ENCODE measurements at regions not wholly inside any gene's neighbourhood (a gene's known extent, or its start where the extent isn't known, plus 50 kb on each side); places are given as distances from the start of the nearest gene placed in this dataset.

DNA sequence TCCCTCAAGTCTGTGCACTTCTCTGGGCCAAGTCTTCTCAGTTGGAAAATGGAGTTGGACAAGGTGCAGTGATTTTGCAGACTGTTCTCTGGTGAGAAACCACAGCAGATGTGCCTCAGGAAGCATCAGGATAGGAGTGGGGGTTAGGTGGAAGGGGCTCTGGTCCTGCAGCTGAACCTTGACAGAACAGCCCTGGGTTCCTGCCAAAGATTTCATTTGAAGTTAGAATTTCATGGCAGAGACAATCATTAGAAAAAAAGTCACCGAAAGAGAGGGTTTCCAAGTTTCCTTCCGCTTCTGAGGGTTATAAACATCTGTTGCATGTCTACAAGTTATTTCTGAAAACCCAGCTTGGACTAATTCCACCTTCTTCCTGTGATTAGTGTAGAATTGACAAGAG, 80.4 kb upstream of the IRX3 start:
- no peak overlapping the region for H3K4me3 ChIP-seq (ENCODE audit: low read depth, low read length)
- DNase-seq (ENCODE audit: low read depth), result no peak

DNA sequence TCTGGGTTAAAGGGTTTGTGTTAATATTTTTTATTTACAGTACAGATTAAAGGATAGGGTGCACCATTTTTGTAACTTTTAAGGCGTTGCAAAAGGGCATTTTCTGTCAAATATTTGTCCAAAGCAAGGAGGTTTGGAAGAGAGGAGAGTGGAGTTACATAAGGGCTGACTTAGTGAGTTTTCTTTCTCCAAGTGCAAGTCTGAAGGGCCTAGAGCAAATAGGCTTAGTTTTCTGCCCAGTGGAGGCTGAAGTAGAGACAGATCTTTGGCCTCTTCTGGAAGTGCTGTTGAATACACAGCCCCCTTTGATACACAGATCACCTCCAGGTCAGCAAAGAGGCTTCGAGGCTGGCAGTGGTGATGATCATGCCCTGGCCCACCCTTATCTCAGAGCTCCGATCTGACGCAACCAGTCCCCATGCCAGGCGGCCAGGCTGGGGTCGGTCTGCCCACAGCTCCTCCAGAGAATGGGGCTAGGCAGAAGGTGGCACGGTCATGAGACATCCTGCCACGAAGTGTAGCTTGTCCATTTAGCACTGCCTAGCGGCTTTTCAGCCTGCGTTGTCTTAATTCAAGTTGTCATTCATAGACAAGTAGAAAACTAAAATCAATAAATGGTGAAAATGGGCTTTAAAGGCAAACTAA, 79.5 kb upstream of the IRX3 start:
- no peak for DNase-seq (ENCODE audit: low read depth)
- H3K4me3 ChIP-seq (ENCODE audit: low read depth, low read length), result no peak overlapping the region

DNA sequence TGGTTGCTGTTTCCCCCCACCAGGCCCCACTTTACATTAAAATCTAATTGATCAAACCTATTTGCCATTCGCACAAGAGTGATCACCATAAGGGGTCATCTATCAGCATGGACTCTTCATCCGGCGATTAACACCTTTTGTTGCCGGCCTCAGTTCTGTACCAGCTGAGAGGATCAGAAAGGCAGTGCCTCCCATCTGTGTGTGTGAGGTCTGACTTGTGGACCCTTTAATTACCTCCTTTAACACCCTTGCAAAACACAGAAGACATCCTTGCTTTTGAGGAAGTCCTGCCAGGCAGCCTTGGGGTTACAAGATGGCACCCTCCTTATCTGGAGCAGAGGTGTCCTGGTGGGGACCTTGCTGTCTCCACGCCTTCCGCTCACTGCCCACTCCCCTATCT, 77.2 kb upstream of the IRX3 start:
- DNase-seq (ENCODE audit: low read depth), result no peak

DNA sequence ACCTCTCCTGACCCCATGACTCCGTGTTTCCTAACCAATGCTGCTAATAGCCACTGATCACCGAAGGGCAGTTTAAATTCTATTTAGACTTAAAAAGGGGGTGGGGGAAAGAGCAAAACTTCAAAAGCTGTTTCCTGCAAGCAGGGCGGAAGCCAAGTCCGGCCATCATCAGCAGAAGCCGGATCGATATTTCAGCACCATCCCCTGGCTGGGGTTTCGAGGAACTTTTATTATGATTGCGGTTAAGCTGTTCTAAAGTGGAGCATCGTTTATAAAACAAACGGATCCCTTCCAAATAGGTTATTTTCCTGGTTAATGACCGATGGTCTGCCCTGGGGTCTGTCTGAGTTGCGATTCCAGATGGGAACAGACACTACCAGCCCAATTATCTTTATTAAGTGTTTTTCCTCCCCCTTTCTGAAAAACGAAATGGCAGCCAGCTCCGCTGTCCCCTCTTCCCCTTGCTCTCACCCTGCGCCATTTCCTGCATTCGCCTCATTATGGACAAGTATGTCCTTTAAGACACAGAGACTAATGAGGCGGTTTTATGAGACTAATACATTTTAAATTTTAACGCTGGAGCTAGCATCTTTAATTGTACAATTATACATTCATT, 76.1 kb upstream of the IRX3 start:
- no peak overlapping the region for H3K4me3 ChIP-seq (ENCODE audit: low read depth, low read length)
- DNase-seq (ENCODE audit: low read depth), result no peak

More for the DNA sequence above, 77.2 kb upstream of the IRX3 start:
- no peak overlapping the region for H3K4me3 ChIP-seq (ENCODE audit: low read depth, low read length)

DNA sequence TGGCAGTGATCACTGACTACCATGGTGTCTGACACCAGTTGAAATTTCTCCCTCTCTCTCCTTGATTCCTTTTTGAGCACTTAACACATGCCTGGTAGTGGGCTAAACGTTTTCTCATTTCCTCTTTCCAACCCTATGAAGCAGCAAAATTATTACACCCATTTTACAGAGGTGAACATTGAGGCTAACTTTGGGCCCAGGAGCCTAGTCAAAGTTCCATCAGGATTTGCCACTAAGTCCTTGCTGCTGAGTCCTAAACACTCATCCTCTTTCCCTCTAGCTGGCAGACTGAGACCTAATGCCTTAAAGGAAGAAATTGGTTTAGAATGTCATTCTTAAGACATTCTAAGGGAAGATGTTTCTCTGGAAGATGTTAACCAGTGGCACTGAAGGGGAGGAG, 74.7 kb upstream of the IRX3 start:
- no peak overlapping the region for H3K4me3 ChIP-seq (ENCODE audit: low read depth, low read length)
- DNase-seq (ENCODE audit: low read depth), result no peak

DNA sequence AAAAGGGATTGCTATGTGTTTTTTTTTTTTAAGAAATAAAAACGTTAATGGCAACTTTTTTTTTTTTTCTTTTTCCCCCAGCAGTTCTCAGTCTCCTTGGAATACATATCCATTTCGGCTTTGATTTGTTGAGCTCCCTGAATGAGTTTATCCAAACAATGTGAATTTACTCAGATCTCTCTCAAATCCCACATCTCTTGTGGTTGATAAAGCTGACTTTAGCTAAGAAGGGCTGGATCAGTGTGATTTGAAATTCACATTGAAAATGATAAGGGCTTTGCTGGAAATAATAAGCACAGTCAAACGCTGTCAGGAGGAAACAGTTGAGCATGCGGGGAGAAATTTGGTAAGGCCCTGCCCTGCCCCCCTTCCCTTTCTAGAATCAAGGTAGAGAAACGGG, 74.1 kb upstream of the IRX3 start:
- DNase-seq (ENCODE audit: low read depth), result no peak

DNA sequence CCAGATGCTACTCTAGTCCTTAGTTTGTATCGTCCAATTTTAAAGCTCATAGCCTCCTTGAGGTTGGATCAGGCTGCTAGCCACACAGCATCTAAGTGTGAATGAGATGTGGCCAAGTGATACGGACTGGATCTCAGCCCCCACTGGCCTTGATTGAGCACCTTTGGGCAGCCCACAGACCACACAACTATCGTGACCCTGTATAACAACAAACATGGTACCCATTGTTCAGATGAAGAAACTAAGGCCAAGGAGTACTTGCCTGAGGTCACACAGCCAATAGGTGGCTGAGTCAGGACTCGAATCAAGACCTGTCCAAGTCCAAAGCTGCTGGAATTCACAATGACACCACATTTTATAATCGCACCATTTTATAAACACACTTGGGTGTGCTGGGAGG, 73.0 kb upstream of the IRX3 start:
- no peak overlapping the region for H3K4me3 ChIP-seq (ENCODE audit: low read depth, low read length)
- DNase-seq (ENCODE audit: low read depth), result no peak

More for the DNA sequence above, 74.1 kb upstream of the IRX3 start:
- H3K4me3 ChIP-seq (ENCODE audit: low read depth, low read length), result no peak overlapping the region

DNA sequence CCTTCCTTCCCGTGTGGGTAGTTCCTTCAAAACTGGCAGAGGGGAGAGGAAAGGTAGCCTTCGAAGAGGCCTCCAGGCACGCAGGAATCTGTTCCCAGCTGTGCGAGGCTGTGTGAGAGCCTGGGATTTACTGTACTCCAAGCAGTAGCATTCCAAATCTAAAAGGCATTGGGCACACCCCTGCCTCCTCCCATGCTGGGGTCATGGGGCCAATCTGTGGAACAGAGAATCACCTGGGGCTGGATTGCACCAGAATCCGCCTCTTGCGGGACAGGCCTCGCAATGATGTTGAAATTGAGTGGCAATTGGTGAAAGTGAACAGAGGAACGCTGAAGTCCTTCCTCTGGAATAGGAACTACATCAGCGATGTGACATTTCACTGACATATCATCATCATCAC, 72.5 kb upstream of the IRX3 start:
- no peak for DNase-seq (ENCODE audit: low read depth)
- H3K4me3 ChIP-seq (ENCODE audit: low read depth, low read length), result no peak overlapping the region

DNA sequence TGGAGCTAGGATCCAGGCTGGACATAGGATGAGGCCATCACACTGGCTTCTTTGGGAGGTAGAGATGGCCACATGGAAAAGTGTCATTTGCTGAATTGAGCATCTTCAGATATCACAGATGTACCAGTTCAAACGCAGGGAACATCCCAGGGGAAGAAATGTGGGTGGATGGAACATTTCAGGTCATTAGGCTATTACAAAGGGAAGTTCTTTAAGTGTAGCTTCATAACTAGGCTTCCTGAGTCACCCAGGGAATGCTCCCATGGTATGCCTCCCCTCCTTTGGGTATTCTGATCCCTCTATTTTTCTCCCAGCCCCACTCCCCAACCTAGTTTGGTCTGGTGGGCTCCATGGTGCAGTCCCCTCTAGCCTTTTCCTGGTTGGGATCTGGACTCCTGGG, 69.8 kb upstream of the IRX3 start:
- DNase-seq (ENCODE audit: low read depth), result peak; percentile 53
- H3K4me3 ChIP-seq (ENCODE audit: low read depth, low read length), result no peak overlapping the region

DNA sequence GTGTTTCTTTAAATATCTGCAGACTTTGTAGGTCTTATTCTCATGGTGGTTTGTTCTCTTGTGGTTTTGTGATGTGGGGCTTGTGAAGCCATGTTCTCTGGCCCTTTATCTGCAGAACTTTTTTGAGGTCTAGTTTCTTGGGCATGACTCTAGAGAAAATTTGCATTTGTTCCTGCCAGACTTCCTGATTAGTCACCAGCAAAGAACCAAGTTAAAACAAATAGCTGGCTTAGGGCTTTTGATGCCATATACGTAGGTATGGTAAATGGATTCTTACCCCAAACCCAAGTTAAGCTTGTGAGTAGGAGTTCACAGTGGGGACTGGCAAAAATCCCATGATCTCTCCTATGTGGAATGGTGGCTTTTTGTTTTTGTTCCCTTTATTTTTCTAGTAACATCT, 68.7 kb upstream of the IRX3 start:
- no peak overlapping the region for H3K4me3 ChIP-seq (ENCODE audit: low read depth, low read length)
- DNase-seq (ENCODE audit: low read depth), result peak; percentile 72

DNA sequence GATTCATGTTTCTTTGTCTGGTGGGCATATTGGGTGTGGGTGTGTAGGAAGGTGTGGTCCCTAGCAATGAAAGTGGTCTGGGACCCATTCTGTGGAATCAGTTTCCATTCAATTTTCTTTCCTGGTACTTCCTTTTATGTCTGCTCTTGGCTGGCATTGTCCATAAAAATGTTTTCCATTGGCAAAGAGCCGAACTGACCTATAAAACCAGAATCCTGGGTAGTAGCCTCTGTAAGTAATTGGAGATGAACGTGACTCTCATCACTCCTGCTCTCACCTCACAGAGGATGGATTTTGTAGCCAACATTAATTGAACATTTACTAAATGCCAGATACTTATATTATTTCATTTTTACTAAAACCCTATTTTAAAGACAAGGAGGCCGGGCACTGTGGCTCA, 66.5 kb upstream of the IRX3 start:
- no peak for DNase-seq (ENCODE audit: low read depth)
- H3K4me3 ChIP-seq (ENCODE audit: low read depth, low read length), result no peak overlapping the region

DNA sequence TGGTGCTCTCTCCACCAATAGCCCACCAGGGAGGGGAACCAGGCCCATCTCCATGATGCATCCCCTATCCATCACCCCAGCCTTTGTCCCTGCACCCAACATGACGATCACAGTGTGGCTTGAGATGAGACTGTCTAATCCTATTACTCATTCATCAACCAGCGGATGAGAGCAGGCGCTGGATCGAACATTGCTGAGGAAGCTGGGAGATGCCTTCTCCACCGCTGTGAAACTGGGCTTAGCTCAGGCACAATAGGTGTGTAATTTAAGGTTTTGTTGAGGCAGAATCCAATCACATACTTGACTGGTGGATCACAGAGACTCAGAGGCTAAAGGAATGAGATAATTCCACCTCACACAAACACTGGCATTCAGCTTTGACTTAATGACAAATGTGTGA, 64.6 kb upstream of the IRX3 start:
- H3K4me3 ChIP-seq (ENCODE audit: low read depth, low read length), result no peak overlapping the region
- DNase-seq (ENCODE audit: low read depth), result no peak

DNA sequence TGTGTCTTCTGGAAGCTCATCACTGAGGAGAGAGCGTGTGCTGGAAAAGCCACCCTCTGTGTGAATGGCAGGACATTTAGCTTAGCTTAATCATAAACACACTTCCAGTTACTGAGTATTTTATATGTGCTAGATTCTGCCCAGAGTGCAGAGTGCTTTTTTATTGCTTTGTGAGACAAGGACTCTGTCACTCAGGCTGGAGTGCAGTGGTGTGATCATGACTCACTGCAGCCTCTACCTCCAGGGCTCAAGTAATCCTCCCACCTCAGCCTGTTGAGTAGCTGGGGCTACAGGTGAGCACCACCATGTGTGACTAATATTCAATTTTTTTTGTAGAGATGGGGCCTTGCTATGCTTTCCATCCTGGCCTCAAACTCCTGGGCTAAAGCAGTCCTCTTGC, 61.4 kb upstream of the IRX3 start:
- H3K4me3 ChIP-seq (ENCODE audit: low read depth, low read length), result no peak overlapping the region
- no peak for DNase-seq (ENCODE audit: low read depth)

DNA sequence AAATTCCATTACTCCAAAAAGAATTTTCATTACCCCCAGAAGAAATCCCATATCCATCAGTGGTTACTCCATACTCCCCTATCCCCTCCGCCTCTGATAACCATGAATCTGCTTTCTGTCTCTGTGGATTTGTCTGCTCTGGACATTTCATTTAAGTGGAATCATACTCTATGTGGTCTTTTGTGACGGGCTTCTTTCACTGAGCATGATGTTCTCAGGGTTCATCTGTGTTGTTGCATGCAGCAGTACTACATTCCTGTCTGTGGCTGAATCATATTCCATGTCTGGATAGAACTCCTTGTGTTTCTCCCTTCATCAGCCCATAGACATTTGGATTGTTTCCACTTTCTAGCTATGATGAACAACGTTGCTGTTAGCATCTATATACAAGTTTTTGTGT, 59.5 kb upstream of the IRX3 start:
- H3K4me3 ChIP-seq (ENCODE audit: low read depth, low read length), result no peak overlapping the region
- DNase-seq (ENCODE audit: low read depth), result peak; percentile 32

DNA sequence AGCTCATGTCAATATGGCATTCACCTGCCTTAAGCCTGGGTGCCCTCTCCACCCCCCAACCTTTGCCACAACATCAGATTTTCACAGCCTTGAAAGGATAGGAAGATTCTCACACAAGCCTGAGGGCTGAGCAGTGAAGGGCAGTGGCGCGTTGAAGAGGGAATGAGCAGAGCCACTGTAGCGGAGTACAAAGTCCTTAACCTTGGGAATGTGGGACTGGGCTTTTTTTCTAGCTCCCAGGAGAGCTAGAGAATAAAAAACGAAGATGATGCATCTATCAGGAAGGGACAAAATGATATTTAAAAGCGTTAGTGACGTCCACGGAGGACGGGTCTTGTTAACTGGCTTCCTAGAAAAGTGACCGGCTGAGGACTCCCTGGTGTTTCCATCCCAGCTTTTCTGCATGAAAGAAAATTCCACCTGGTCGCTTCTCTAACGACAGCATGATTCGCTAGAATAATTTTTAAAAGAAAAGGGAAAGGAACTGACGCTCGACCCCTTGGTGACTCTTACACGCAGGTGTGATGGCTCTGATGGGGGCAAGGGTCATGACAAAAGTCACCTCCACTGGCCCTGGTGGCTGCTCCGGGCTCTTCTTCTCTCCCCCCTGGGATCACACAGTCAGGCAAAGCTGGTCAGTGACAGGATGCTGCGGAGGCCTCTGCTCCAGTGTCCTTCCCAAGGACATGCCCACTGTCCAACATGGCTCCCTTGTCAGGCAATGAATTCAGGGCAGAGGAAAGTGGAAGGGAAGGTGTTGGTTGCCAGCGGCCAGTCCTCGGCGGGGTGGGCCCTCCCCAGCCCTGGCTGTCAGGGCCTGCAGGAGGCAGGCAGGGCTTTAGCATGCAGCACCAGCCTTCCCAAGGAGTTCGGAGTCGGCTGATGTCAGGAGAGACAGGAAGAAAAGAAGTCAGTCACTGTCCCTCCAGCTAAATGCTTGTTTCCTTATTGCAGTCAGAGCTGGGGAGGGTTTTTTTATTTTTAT, 58.4 kb upstream of the IRX3 start:
- no peak for DNase-seq (ENCODE audit: low read depth)
- no peak overlapping the region for H3K4me3 ChIP-seq (ENCODE audit: low read depth, low read length)

DNA sequence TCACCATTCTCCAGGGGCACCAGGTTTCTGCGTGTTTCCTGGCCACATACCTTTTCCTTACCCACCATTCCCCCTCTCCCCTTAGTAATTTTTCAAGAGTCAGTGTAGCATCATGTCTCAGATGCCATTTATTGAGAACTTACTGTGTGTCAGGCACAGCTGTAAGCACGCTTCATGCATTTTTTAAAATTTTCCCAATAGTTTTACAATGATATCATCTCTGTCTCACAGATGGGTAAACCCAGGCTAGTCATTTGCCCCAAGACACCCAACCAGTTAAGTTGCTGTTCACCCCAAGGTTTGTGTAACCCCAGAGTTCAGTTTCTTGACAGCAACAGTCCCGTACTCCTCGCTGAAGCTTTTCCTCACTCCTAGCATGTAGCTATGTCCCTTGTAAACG, 56.4 kb upstream of the IRX3 start:
- no peak for DNase-seq (ENCODE audit: low read depth)
- no peak overlapping the region for H3K4me3 ChIP-seq (ENCODE audit: low read depth, low read length)

DNA sequence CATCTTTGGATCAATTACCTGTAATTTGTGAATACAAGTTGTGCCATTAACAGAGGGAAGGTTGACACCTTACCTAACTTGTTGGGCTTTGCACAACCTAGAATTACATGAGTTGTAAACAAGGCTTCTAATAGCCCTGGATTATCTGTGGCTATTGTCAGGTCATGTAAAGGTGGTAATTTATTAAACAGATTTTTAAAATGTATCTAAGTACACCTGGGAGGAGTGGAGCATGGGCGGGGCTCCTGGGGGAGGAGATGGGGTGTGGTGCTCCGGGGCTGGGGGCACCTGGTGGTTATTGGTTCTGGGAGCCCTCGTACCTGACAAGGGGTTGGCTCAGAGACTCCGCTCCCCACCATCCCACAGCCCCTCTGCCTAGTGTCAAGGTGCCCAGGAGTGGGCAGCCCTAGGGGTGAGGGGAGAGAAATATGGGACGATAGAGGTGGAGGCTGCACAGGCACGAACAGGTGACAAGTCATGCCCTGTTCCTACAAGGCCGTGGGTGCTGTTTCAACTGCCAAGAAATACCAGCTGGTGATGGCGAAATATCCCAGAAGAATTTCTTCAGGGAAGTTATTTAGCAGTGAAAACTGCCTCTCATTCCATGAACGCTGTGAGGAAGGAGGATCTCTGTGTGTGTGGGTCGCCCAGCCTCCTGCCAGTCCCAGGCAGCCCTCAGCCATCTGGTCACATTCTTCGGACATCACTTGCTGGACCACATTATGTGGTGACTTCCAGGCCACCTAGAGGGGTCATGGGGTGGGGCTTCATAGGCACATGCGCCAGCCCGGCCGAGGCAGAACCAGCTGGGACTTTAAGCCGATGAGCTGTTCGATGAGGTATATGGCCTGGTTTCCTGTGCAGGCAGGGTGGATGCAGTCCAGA, 55.5 kb upstream of the IRX3 start:
- DNase-seq (ENCODE audit: low read depth), result peak; percentile 39
- H3K4me3 ChIP-seq (ENCODE audit: low read depth, low read length), result no peak overlapping the region

DNA sequence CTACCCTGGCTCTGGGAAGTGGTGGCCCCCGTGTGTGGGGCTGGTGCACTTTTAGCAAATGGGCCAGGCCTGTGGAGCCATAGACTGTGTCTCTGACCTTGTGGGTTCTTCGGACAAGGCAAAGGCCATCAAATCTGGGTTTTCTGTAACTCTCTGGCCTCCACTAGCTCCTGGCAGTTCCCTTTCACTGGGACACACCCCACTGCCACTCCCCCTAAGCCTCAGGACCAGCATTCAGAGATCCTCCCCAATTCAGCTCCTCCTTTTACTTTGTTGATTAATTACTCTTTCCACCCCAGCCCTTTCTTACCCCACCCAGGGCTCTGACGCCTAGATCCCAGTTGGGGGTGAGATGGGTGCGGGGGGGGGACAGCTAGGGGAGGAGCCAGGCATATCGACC, 53.9 kb upstream of the IRX3 start:
- DNase-seq (ENCODE audit: low read depth), result no peak
- no peak overlapping the region for H3K4me3 ChIP-seq (ENCODE audit: low read depth, low read length)

DNA sequence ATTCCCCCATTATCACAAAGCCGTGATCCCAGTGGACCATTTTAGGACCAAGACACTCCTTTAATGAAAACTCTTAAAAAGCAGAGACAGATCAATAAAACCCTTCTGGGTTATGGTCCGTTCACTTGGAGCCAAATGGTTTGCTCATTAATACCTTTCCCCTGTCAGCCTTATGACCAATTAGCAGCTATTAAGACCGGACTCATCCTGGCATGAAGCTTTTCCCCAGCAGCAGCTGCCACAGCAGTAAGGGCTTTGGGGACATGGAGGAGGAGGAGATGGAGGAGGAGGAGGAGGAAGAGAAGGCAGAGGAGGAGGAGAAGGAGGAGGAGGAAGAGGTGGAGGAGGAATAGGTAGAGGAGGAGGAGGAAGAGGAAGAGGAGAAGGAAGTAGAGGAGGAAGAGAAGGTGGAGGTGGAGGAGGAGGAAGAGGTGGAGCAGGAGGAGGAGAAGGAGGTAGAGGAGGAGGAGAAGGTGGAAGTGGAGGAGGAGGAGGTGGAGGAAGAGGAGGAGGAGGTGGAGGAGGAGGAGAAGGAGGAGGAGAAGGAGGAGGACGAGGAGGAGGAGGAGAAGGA, 50.1 kb upstream of the IRX3 start:
- no peak overlapping the region for H3K4me3 ChIP-seq (ENCODE audit: low read depth, low read length)
- DNase-seq (ENCODE audit: low read depth), result no peak

All from skeletal muscle cell (primary cell).